K562 (cell line): ENCODE measurements at regions not wholly inside any gene's neighbourhood (a gene's known extent, or its start where the extent isn't known, plus 50 kb on each side); places are given as distances from the start of the nearest gene placed in this dataset.

ENCODE experiments used
- ARID2 ChIP-seq: fragments of 450-650 bp; IDR thresholded peaks from 2 replicates; pipeline ENCODE4 v1.6.1; 2017; ENCODE audit warnings: antibody characterized with exemption, mild to moderate bottlenecking
- CREM ChIP-seq: IDR thresholded peaks from 2 replicates; pipeline ENCODE4 v1.6.1; 2014; ENCODE audit warnings: antibody characterized with exemption, low read depth
- EWSR1 ChIP-seq: fragments of 450-650 bp; IDR thresholded peaks from 2 replicates; pipeline ENCODE4 v1.6.1; 2018; ENCODE audit warnings: borderline replicate concordance, mild to moderate bottlenecking, low read depth, moderate library complexity; ENCODE audit not compliant: partially characterized antibody
- FOXJ2 ChIP-seq: fragments of 200-800 bp; sonication (Bioruptor generic); IDR thresholded peaks from 2 replicates; pipeline ENCODE4 v1.6.1; 2016; ENCODE audit warnings: missing genetic modification characterization, missing compliant biosample characterization
- HDAC1 ChIP-seq, 2 experiments: fragments of 450-650 bp; IDR thresholded peaks; 2 replicates each; pipeline ENCODE4 v1.6.1; 2016 to 2017; ENCODE audit warnings: inconsistent platforms in 1 of 2, mild to moderate bottlenecking in 1 of 2, moderate library complexity in 1 of 2
- IRF2 ChIP-seq: sonication (generic); formaldehyde crosslinking; IDR thresholded peaks from 2 replicates; pipeline ENCODE4 v1.8.1; 2022; ENCODE audit warnings: mild to moderate bottlenecking, missing genetic modification reagents
- MTA1 ChIP-seq: fragments of 450-650 bp; IDR thresholded peaks from 2 replicates; pipeline ENCODE4 v1.6.1; 2017; ENCODE audit warnings: borderline replicate concordance
- POU5F1 ChIP-seq: fragments of 150-350 bp; IDR thresholded peaks from 2 replicates; pipeline ENCODE4 v1.6.1; 2014; ENCODE audit warnings: borderline replicate concordance, low read length, low read depth, mild to moderate bottlenecking; ENCODE audit not compliant: partially characterized antibody
- RBM22 ChIP-seq: fragments of 200-400 bp; formaldehyde crosslinking; IDR thresholded peaks from 2 replicates; pipeline ENCODE4 v1.6.1; 2018; ENCODE audit warnings: low read length, low read depth; ENCODE audit not compliant: poor library complexity, severe bottlenecking
- SMAD3 ChIP-seq: fragments of 450-650 bp; formaldehyde crosslinking; conservative IDR thresholded peaks from 2 replicates; pipeline ENCODE4 v1.4.0; 2020; ENCODE audit warnings: mild to moderate bottlenecking
- SMAD4 ChIP-seq: fragments of 250-450 bp; sonication (Bioruptor Pico); conservative IDR thresholded peaks from 2 replicates; pipeline ENCODE4 v1.8.0; 2021; ENCODE audit warnings: inconsistent platforms, mild to moderate bottlenecking, moderate library complexity
- SRSF1 ChIP-seq: fragments of 200-400 bp; formaldehyde crosslinking; IDR thresholded peaks from 2 replicates; pipeline ENCODE4 v1.6.1; 2017; ENCODE audit warnings: mild to moderate bottlenecking, low read depth, low read length, moderate library complexity
- SUPT5H ChIP-seq: fragments of 450-650 bp; IDR thresholded peaks from 2 replicates; pipeline ENCODE4 v1.6.1; 2016
- ZNF551 ChIP-seq: fragments of 250-450 bp; sonication (Bioruptor Pico); IDR thresholded peaks from 2 replicates; pipeline ENCODE4 v1.5.0; 2021; ENCODE audit warnings: mild to moderate bottlenecking, moderate library complexity
- ZNF695 ChIP-seq: fragments of 450-650 bp; formaldehyde crosslinking; IDR thresholded peaks from 2 replicates; pipeline ENCODE4 v1.4.0; 2020; ENCODE audit warnings: mild to moderate bottlenecking, moderate library complexity
- ZNF766 ChIP-seq: fragments of 200-800 bp; sonication (Bioruptor generic); conservative IDR thresholded peaks from 2 replicates; pipeline ENCODE4 v1.6.1; 2016; ENCODE audit warnings: missing genetic modification characterization, missing compliant biosample characterization
- ZNF79 ChIP-seq: fragments of 250-450 bp; sonication (Bioruptor Pico); IDR thresholded peaks from 2 replicates; pipeline ENCODE4 v1.4.0; 2020; ENCODE audit warnings: low read depth, mild to moderate bottlenecking, moderate library complexity
- TF ChIP-seq, protein P1 (sequence below), 2 experiments: fragments of 200-800 bp in 1 of 2; sonication (Bioruptor generic) in 1 of 2; sonication (generic) in 1 of 2; formaldehyde crosslinking in 1 of 2; IDR thresholded peaks in 1 of 2; conservative IDR thresholded peaks in 1 of 2; 2 replicates each; pipeline versions ENCODE4 v1.5.0 to v1.6.1; 2016 to 2020; ENCODE audit warnings: missing compliant biosample characterization in 1 of 2, missing genetic modification characterization in 1 of 2, missing genetic modification reagents in 1 of 2
- TF ChIP-seq, protein P2 (sequence below): fragments of 250-450 bp; sonication (Bioruptor Pico); IDR thresholded peaks from 2 replicates; pipeline ENCODE4 v1.6.1; 2021; ENCODE audit warnings: mild to moderate bottlenecking
- TF ChIP-seq, protein P3 (sequence below): fragments of 250-450 bp; sonication (Bioruptor Pico); IDR thresholded peaks from 2 replicates; pipeline ENCODE4 v1.5.0; 2021; ENCODE audit warnings: mild to moderate bottlenecking, borderline replicate concordance
- TF ChIP-seq, protein P4 (sequence below): sonication (generic); formaldehyde crosslinking; IDR thresholded peaks from 2 replicates; pipeline ENCODE4 v1.8.0; 2022; ENCODE audit warnings: mild to moderate bottlenecking, missing genetic modification reagents, borderline replicate concordance

DNA sequence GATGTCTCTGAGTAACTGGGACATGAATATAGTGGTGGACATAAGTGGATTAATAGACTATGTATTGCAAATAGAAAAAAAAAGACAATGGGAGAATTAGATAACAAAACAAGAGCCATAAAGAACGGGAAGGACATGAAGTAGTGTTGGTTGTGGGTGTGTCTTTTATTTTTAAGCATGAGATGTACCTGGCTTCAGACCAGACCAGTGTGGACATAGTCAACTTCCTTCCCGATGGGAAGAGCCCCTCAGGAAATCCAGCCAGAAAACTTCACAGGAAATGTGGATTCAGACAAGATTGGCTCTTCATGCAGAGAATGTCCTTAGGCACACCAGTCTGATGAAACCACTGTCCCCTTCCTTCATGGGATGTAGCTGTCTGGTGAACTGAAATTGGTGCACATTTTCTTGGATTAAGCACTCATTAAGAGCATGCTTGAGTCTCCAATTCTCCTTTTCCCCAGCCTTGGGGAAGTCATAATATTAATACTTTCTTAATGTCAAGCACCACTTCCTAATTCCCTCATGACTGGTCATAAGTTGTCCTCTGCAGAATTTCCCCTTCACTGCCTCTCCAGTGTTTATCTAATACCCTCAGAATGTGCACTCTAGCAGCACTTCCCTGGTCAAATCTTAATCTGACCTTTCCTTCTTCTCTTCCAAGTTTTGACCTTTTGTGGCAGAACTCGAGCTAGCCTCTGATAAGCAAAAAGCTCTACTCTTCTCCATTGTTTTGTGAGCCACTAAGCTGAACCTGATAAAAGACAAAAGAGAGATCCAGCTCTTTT is 350.6 kb upstream of the MAF start (continued):
- TF ChIP-seq, protein P1, sequence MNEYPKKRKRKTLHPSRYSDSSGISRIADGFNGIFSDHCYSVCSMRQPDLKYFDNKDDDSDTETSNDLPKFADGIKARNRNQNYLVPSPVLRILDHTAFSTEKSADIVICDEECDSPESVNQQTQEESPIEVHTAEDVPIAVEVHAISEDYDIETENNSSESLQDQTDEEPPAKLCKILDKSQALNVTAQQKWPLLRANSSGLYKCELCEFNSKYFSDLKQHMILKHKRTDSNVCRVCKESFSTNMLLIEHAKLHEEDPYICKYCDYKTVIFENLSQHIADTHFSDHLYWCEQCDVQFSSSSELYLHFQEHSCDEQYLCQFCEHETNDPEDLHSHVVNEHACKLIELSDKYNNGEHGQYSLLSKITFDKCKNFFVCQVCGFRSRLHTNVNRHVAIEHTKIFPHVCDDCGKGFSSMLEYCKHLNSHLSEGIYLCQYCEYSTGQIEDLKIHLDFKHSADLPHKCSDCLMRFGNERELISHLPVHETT (CRISPR knock-in tag; conservative IDR thresholded peaks at IDR 0.05 in 1 of 2, IDR thresholded peaks at IDR 0.05 in 1 of 2), result peak in 1 of 2 experiments; percentile 65; a peak in 1 of 4 replicates
- TF ChIP-seq IRF2 (CRISPR knock-in tag) (no peak), ARID2 (no peak), SMAD4 (CRISPR knock-in tag) (peak; percentile 61), SRSF1 (no peak), SMAD3 (CRISPR knock-in tag) (0 out of 2 replicates have a peak, but pooled peaks have one; percentile 11), SUPT5H (no peak), FOXJ2 (no peak), ZNF79 (CRISPR knock-in tag) (0 out of 2 replicates have a peak, but pooled peaks have one; percentile 6), EWSR1 (no peak), ZNF551 (CRISPR knock-in tag) (no peak), ZNF766 (CRISPR knock-in tag) (0 out of 2 replicates have a peak, but pooled peaks have one; percentile 21), RBM22 (no peak), CREM (0 out of 2 replicates have a peak, but pooled peaks have one; percentile 18), MTA1 (0 out of 2 replicates have a peak, but pooled peaks have one; percentile 32), POU5F1 (no peak), ZNF695 (CRISPR knock-in tag) (no peak), HDAC1 (IDR thresholded peaks at IDR 0.05) (peak in 1 of 2 experiments; percentile 32; a peak in 1 of 4 replicates)
- TF ChIP-seq, protein P2, sequence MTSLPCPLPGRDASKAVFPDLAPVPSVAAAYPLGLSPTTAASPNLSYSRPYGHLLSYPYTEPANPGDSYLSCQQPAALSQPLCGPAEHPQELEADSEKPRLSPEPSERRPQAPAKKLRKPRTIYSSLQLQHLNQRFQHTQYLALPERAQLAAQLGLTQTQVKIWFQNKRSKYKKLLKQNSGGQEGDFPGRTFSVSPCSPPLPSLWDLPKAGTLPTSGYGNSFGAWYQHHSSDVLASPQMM (CRISPR knock-in tag), result no peak
- TF ChIP-seq, protein P3, sequence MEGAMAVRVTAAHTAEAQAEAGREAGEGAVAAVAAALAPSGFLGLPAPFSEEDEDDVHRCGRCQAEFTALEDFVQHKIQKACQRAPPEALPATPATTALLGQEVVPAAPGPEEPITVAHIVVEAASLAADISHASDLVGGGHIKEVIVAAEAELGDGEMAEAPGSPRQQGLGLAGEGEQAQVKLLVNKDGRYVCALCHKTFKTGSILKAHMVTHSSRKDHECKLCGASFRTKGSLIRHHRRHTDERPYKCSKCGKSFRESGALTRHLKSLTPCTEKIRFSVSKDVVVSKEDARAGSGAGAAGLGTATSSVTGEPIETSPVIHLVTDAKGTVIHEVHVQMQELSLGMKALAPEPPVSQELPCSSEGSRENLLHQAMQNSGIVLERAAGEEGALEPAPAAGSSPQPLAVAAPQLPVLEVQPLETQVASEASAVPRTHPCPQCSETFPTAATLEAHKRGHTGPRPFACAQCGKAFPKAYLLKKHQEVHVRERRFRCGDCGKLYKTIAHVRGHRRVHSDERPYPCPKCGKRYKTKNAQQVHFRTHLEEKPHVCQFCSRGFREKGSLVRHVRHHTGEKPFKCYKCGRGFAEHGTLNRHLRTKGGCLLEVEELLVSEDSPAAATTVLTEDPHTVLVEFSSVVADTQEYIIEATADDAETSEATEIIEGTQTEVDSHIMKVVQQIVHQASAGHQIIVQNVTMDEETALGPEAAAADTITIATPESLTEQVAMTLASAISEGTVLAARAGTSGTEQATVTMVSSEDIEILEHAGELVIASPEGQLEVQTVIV, result no peak
- TF ChIP-seq, protein P4, sequence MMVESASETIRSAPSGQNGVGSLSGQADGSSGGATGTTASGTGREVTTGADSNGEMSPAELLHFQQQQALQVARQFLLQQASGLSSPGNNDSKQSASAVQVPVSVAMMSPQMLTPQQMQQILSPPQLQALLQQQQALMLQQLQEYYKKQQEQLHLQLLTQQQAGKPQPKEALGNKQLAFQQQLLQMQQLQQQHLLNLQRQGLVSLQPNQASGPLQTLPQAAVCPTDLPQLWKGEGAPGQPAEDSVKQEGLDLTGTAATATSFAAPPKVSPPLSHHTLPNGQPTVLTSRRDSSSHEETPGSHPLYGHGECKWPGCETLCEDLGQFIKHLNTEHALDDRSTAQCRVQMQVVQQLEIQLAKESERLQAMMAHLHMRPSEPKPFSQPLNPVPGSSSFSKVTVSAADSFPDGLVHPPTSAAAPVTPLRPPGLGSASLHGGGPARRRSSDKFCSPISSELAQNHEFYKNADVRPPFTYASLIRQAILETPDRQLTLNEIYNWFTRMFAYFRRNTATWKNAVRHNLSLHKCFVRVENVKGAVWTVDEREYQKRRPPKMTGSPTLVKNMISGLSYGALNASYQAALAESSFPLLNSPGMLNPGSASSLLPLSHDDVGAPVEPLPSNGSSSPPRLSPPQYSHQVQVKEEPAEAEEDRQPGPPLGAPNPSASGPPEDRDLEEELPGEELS (CRISPR knock-in tag), result no peak
